ENCODE measurements at regions not wholly inside any gene's neighbourhood (a gene's known extent, or its start where the extent isn't known, plus 50 kb on each side); places are given as distances from the start of the nearest gene placed in this dataset.

GRCh38 chr4:123896446-123897071 lies 500.0 kb downstream of the SPRY1 start:
- Histone ChIP-seq H3K9ac (no peak overlapping the region), H3K36me3 (ENCODE audit: insufficient read depth) (no peaks in the 10 kb centered on the region), H2AFZ (ENCODE audit: low read depth) (no peak overlapping the region), H3K27ac (no peak overlapping the region), H3K4me3 (IDR thresholded peaks at IDR 0.05; ENCODE audit: insufficient read depth, low read depth, low read length) (no peak overlapping the region), H3K4me1 (ENCODE audit: low read depth, poor library complexity, severe bottlenecking) (no peaks in the 10 kb centered on the region), H4K20me1 (ENCODE audit: insufficient read depth) (no peaks in the 10 kb centered on the region), H3K79me2 (ENCODE audit: insufficient read depth, low read depth) (no peaks in the 10 kb centered on the region), H3K4me2 (no peak overlapping the region), H3K27me3 (ENCODE audit: insufficient read depth, low read depth) (no peaks in the 10 kb centered on the region)
- TF ChIP-seq, protein P1, sequence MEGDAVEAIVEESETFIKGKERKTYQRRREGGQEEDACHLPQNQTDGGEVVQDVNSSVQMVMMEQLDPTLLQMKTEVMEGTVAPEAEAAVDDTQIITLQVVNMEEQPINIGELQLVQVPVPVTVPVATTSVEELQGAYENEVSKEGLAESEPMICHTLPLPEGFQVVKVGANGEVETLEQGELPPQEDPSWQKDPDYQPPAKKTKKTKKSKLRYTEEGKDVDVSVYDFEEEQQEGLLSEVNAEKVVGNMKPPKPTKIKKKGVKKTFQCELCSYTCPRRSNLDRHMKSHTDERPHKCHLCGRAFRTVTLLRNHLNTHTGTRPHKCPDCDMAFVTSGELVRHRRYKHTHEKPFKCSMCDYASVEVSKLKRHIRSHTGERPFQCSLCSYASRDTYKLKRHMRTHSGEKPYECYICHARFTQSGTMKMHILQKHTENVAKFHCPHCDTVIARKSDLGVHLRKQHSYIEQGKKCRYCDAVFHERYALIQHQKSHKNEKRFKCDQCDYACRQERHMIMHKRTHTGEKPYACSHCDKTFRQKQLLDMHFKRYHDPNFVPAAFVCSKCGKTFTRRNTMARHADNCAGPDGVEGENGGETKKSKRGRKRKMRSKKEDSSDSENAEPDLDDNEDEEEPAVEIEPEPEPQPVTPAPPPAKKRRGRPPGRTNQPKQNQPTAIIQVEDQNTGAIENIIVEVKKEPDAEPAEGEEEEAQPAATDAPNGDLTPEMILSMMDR (conservative IDR thresholded peaks at IDR 0.05; ENCODE audit: low read depth, low read length): no peak

- no peaks in the 10 kb centered on the region for H3K79me2 ChIP-seq (ENCODE audit: insufficient read depth, low read depth)
- no peak overlapping the region for H2AFZ ChIP-seq (ENCODE audit: low read depth)
- no peaks in the 10 kb centered on the region for H3K27me3 ChIP-seq (ENCODE audit: insufficient read depth, low read depth)
- H3K36me3 ChIP-seq (ENCODE audit: insufficient read depth): no peaks in the 10 kb centered on the region
- no peaks in the 10 kb centered on the region for H3K4me1 ChIP-seq (ENCODE audit: low read depth, poor library complexity, severe bottlenecking)
- no peak overlapping the region for H3K4me2 ChIP-seq
- no peak overlapping the region for H3K27ac ChIP-seq
- no peaks in the 10 kb centered on the region for H4K20me1 ChIP-seq (ENCODE audit: insufficient read depth)
- TF ChIP-seq, protein P1 (conservative IDR thresholded peaks at IDR 0.05; ENCODE audit: low read depth, low read length): no peak
- H3K9ac ChIP-seq: no peak overlapping the region
- H3K4me3 ChIP-seq (IDR thresholded peaks at IDR 0.05; ENCODE audit: insufficient read depth, low read depth, low read length): no peak overlapping the region
Observed at GRCh38 chr4:123898946-123899666, 502.5 kb downstream of the SPRY1 start.

GRCh38 chr4:123904882-123905281 lies 508.3 kb downstream of the SPRY1 start:
- no peak overlapping the region for H3K4me2 ChIP-seq
- H3K4me1 ChIP-seq (ENCODE audit: low read depth, poor library complexity, severe bottlenecking): no peaks in the 10 kb centered on the region
- no peaks in the 10 kb centered on the region for H3K27me3 ChIP-seq (ENCODE audit: insufficient read depth, low read depth)
- H3K4me3 ChIP-seq (IDR thresholded peaks at IDR 0.05; ENCODE audit: insufficient read depth, low read depth, low read length): no peak overlapping the region
- no peaks in the 10 kb centered on the region for H3K79me2 ChIP-seq (ENCODE audit: insufficient read depth, low read depth)
- no peak overlapping the region for H3K27ac ChIP-seq
- no peak overlapping the region for H2AFZ ChIP-seq (ENCODE audit: low read depth)
- H3K36me3 ChIP-seq (ENCODE audit: insufficient read depth): no peaks in the 10 kb centered on the region
- H4K20me1 ChIP-seq (ENCODE audit: insufficient read depth): no peaks in the 10 kb centered on the region
- no peak overlapping the region for H3K9ac ChIP-seq
- TF ChIP-seq, protein P1 (conservative IDR thresholded peaks at IDR 0.05; ENCODE audit: low read depth, low read length): no peak

- Histone ChIP-seq H3K36me3 (ENCODE audit: insufficient read depth) (no peaks in the 10 kb centered on the region), H3K27ac (no peak overlapping the region), H3K4me1 (ENCODE audit: low read depth, poor library complexity, severe bottlenecking) (no peaks in the 10 kb centered on the region), H3K27me3 (ENCODE audit: insufficient read depth, low read depth) (no peaks in the 10 kb centered on the region), H2AFZ (ENCODE audit: low read depth) (no peak overlapping the region), H3K9ac (no peak overlapping the region), H4K20me1 (ENCODE audit: insufficient read depth) (no peaks in the 10 kb centered on the region), H3K79me2 (ENCODE audit: insufficient read depth, low read depth) (no peaks in the 10 kb centered on the region), H3K4me2 (no peak overlapping the region), H3K4me3 (IDR thresholded peaks at IDR 0.05; ENCODE audit: insufficient read depth, low read depth, low read length) (no peak overlapping the region)
- TF ChIP-seq, protein P1 (conservative IDR thresholded peaks at IDR 0.05; ENCODE audit: low read depth, low read length): no peak
Observed at GRCh38 chr4:123913598-123913997, 517.0 kb downstream of the SPRY1 start.

All from KMS-11 (cell line).